GM12892 (cell line): ENCODE measurements at regions not wholly inside any gene's neighbourhood (a gene's known extent, or its start where the extent isn't known, plus 50 kb on each side); places are given as distances from the start of the nearest gene placed in this dataset.

Experiments used
- POLR2AphosphoS5 ChIP-seq: IDR thresholded peaks from 2 replicates; pipeline ENCODE4 v1.6.1; 2011; ENCODE audit warnings: low read depth, low read length, control low read depth
- TAF1 ChIP-seq: IDR thresholded peaks from 2 replicates; pipeline ENCODE4 v1.6.1; 2011; ENCODE audit warnings: low read depth, mild to moderate bottlenecking, control low read depth, low read length, borderline replicate concordance

DNA sequence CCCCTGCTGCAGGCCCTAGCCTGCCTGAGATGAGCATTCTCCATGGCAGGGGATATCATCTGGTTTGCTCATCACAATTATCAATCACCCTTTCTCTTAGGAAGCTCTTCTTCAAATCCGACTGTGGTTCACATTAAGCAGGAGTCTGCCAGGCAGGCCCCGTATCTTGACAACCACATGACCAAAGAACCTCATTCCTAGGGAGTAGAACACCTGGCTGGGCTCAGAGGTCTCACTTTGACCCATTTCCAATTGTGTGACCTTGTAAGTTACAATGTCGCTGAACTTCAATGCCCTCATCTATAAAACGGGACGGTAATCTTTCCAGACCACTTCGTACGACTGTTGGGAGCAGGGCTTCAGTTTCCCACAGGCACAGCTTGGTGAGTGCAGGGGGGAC lies 156.4 kb upstream of the PCBD1 start:
- TF ChIP-seq TAF1 (no peak), POLR2AphosphoS5 (no peak)
